ENCODE measurements at regions not wholly inside any gene's neighbourhood (a gene's known extent, or its start where the extent isn't known, plus 50 kb on each side); places are given as distances from the start of the nearest gene placed in this dataset.

GRCh38 chr1:168484083-168484482, 59.7 kb downstream of the XCL2 start:
- 0 out of 5 replicates have a peak, but pooled peaks cover 0 to 4% of the 10 kb centered on the region in 2 experiments for H3K36me3 ChIP-seq (replicated peaks in 1 of 2; ENCODE audit: control insufficient read depth in 1 of 2, insufficient read depth in 2 of 2, low read length in 2 of 2)
- ATAC-seq, result no peak

GRCh38 chr1:168483539-168483938, 60.3 kb downstream of the XCL2 start:
- 89% methylated on average over 1 of the region's 1 CpG for WGBS (ENCODE audit: low lambda C conversion rate)
- no peak for FAIRE-seq
- H3K4me1 ChIP-seq (ENCODE audit: insufficient read depth, low read length), result peaks cover 35% of the 10 kb centered on the region
- no peak overlapping the region for H3K9ac ChIP-seq (ENCODE audit: insufficient read depth, low read depth, low read length)
- ATAC-seq, result no peak
- TF ChIP-seq SOX5 (CRISPR knock-in tag; IDR thresholded peaks at IDR 0.05; ENCODE audit: borderline replicate concordance) (0 out of 2 replicates have a peak, but pooled peaks have one; percentile 27), SNAPC5 (CRISPR knock-in tag; IDR thresholded peaks at IDR 0.05; ENCODE audit: borderline replicate concordance) (no peak), SOX13 (IDR thresholded peaks at IDR 0.05) (no peak), SOX13 (CRISPR knock-in tag; conservative IDR thresholded peaks at IDR 0.05 in 1 of 2, IDR thresholded peaks at IDR 0.05 in 1 of 2) (peak in 1 of 2 experiments; percentile 40; a peak in 1 of 4 replicates), FIP1L1 (IDR thresholded peaks at IDR 0.05; ENCODE audit: borderline replicate concordance, insufficient read depth, low read depth, low read length) (no peak)
- H3K27ac ChIP-seq (ENCODE audit: extremely low read length, insufficient read depth, low read length), result no peak overlapping the region
- no peaks in the 10 kb centered on the region for H4K20me1 ChIP-seq (ENCODE audit: insufficient read depth, low read length)
- no TSS peak for BruUV-seq (replicated peaks)
- no peak overlapping the region for H2AFZ ChIP-seq (ENCODE audit: low read length)
- intact Hi-C loops (cut with micrococcal nuclease; ENCODE audit: unreplicated experiment), result no loop called here
- H3K27me3 ChIP-seq (ENCODE audit: control insufficient read depth in 1 of 2, insufficient read depth in 2 of 2, low read length in 2 of 2), result no peaks in the 10 kb centered on the region
- in situ Hi-C loops (cut with HindIII; ENCODE audit: extremely low pct_ligation_motif_present, low pct_unique_long_range_greater_than_20kb), result no loop called here
- H3K36me3 ChIP-seq (replicated peaks in 1 of 2; ENCODE audit: control insufficient read depth in 1 of 2, insufficient read depth in 2 of 2, low read length in 2 of 2), result 0 out of 5 replicates have a peak, but pooled peaks cover 0 to 6% of the 10 kb centered on the region in 2 experiments
- ChIA-PET CTCF (ENCODE audit: low intra/inter-chr PET ratio, low total read pairs) (no interaction called here), POLR2A (interaction anchor here (2.0 kb wide), 2 partner anchors 8 to 12 kb away, joined by 5 to 7 read pairs; no protein-coding TSS in a partner anchor)
- H3K9me3 ChIP-seq (ENCODE audit: low read length), result no peaks in the 10 kb centered on the region
- H3K4me2 ChIP-seq (ENCODE audit: low read depth, low read length), result no peak overlapping the region
- no peaks in the 10 kb centered on the region for H3K79me2 ChIP-seq (ENCODE audit: insufficient read depth, low read length)
- H3K4me3 ChIP-seq (replicated peaks in 1 of 3; ENCODE audit: insufficient read depth in 1 of 3, low read depth in 2 of 3, low read length in 3 of 3), result no peak overlapping the region
- DNase-seq (ENCODE audit: low spot score), result no peak

More at GRCh38 chr1:168484083-168484482, 59.7 kb downstream of the XCL2 start:
- no peak overlapping the region for H3K4me2 ChIP-seq (ENCODE audit: low read depth, low read length)
- peaks cover 34% of the 10 kb centered on the region for H3K4me1 ChIP-seq (ENCODE audit: insufficient read depth, low read length)
- no peak overlapping the region for H3K9ac ChIP-seq (ENCODE audit: insufficient read depth, low read depth, low read length)
- ChIA-PET POLR2A (no interaction called here), CTCF (ENCODE audit: low intra/inter-chr PET ratio, low total read pairs) (no interaction called here)
- no peak for FAIRE-seq
- in situ Hi-C loops (cut with HindIII; ENCODE audit: extremely low pct_ligation_motif_present, low pct_unique_long_range_greater_than_20kb) (no loop called here), intact Hi-C loops (cut with micrococcal nuclease; ENCODE audit: unreplicated experiment) (no loop called here)
- no peaks in the 10 kb centered on the region for H3K9me3 ChIP-seq (ENCODE audit: low read length)
- no TSS peak for BruUV-seq (replicated peaks)
- H3K79me2 ChIP-seq (ENCODE audit: insufficient read depth, low read length), result no peaks in the 10 kb centered on the region
- no peak for DNase-seq (ENCODE audit: low spot score)
- no peaks in the 10 kb centered on the region for H4K20me1 ChIP-seq (ENCODE audit: insufficient read depth, low read length)
- TF ChIP-seq GZF1 (CRISPR knock-in tag; IDR thresholded peaks at IDR 0.05), result no peak
- TF ChIP-seq ZNF724P (CRISPR knock-in tag; IDR thresholded peaks at IDR 0.05; ENCODE audit: borderline replicate concordance), result no peak
- no peaks in the 10 kb centered on the region for H3K27me3 ChIP-seq (ENCODE audit: control insufficient read depth in 1 of 2, insufficient read depth in 2 of 2, low read length in 2 of 2)
- no peak overlapping the region for H3K4me3 ChIP-seq (replicated peaks in 1 of 3; ENCODE audit: insufficient read depth in 1 of 3, low read depth in 2 of 3, low read length in 3 of 3)
- H3K27ac ChIP-seq (ENCODE audit: extremely low read length, insufficient read depth, low read length), result no peak overlapping the region
- no peak overlapping the region for H2AFZ ChIP-seq (ENCODE audit: low read length)
